Endothelial cell of umbilical vein (primary cell): ENCODE measurements at regions not wholly inside any gene's neighbourhood (a gene's known extent, or its start where the extent isn't known, plus 50 kb on each side); places are given as distances from the start of the nearest gene placed in this dataset.

Source experiments
- EZH2 ChIP-seq: IDR thresholded peaks from 2 replicates; pipeline ENCODE4 v1.6.1; 2012; ENCODE audit warnings: borderline replicate concordance, low read depth, mild to moderate bottlenecking, moderate library complexity, low read length, inconsistent platforms; ENCODE audit not compliant: severe bottlenecking
- POLR2A ChIP-seq: IDR thresholded peaks from 2 replicates; pipeline ENCODE4 v1.6.1; 2012; ENCODE audit warnings: low read depth, mild to moderate bottlenecking, control low read depth, low read length
- POLR2AphosphoS5 ChIP-seq: IDR thresholded peaks from 2 replicates; pipeline ENCODE4 v1.6.1; 2012; ENCODE audit warnings: low read depth, mild to moderate bottlenecking, control low read depth, low read length, moderate library complexity; ENCODE audit not compliant: insufficient read depth
- TF ChIP-seq, protein P1 (sequence below): IDR thresholded peaks from 2 replicates; pipeline ENCODE4 v1.6.1; 2011; ENCODE audit not compliant: insufficient read depth, insufficient read length
- TF ChIP-seq, protein P2 (sequence below), 2 donors: IDR thresholded peaks; 1 replicate in 1 of 2; 2 replicates in 1 of 2; pipeline ENCODE4 v1.5.1; 2011; ENCODE audit warnings: low read length in 2 of 2, mild to moderate bottlenecking in 2 of 2, moderate library complexity in 2 of 2, control low read depth in 1 of 2, inconsistent platforms in 1 of 2, low read depth in 1 of 2; ENCODE audit not compliant: insufficient read depth in 1 of 2; ENCODE audit errors: extremely low read depth in 1 of 2

DNA sequence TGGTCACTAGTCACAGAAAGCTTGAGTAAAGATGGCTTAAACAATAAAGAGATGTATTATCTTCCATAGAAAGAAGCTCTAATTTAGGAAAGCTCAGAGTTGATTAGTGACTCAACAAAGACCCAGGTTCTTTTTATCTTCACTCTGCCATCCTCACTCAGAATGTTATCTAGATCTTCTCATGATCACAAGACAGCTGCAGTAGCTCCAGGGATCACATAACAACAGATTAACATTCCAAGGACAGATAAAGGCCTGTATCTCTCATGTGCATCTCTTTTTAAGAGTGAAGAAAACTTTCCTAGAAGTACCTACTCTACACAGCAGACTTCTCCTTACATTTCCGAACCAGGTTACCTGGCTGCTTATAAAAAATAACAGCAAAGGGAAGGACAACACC is 368.7 kb upstream of the PROX1 start:
- no peak for TF ChIP-seq EZH2
- TF ChIP-seq POLR2A: no peak
- TF ChIP-seq, protein P1, sequence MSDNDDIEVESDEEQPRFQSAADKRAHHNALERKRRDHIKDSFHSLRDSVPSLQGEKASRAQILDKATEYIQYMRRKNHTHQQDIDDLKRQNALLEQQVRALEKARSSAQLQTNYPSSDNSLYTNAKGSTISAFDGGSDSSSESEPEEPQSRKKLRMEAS: no peak
- TF ChIP-seq, protein P2, sequence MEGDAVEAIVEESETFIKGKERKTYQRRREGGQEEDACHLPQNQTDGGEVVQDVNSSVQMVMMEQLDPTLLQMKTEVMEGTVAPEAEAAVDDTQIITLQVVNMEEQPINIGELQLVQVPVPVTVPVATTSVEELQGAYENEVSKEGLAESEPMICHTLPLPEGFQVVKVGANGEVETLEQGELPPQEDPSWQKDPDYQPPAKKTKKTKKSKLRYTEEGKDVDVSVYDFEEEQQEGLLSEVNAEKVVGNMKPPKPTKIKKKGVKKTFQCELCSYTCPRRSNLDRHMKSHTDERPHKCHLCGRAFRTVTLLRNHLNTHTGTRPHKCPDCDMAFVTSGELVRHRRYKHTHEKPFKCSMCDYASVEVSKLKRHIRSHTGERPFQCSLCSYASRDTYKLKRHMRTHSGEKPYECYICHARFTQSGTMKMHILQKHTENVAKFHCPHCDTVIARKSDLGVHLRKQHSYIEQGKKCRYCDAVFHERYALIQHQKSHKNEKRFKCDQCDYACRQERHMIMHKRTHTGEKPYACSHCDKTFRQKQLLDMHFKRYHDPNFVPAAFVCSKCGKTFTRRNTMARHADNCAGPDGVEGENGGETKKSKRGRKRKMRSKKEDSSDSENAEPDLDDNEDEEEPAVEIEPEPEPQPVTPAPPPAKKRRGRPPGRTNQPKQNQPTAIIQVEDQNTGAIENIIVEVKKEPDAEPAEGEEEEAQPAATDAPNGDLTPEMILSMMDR (IDR thresholded peaks at IDR 0.05; ENCODE audit: extremely low read depth in 1 of 2, insufficient read depth in 1 of 2, low read depth in 1 of 2, low read length in 2 of 2): no peak
- TF ChIP-seq POLR2AphosphoS5: no peak
